Upper lobe of left lung (tissue), 4 donors: ENCODE measurements at regions not wholly inside any gene's neighbourhood (a gene's known extent, or its start where the extent isn't known, plus 50 kb on each side); places are given as distances from the start of the nearest gene placed in this dataset.

Source experiments
- EP300 ChIP-seq, 4 donors: sonication (generic); formaldehyde crosslinking; IDR thresholded peaks; one replicate each; pipeline ENCODE4 v1.5.1; 2017; ENCODE audit warnings: antibody characterized with exemption in 4 of 4, control low read depth in 2 of 4
- POLR2A ChIP-seq, 4 donors: fragments of 450-650 bp; IDR thresholded peaks; one replicate each; pipeline ENCODE4 v1.5.1; 2016 to 2017; ENCODE audit warnings: antibody characterized with exemption in 4 of 4, mild to moderate bottlenecking in 2 of 4
- POLR2AphosphoS5 ChIP-seq, 2 donors: sonication (generic); formaldehyde crosslinking; IDR thresholded peaks; one replicate each; pipeline ENCODE4 v1.5.1; 2017; ENCODE audit warnings: antibody characterized with exemption in 2 of 2
- TF ChIP-seq, protein P1 (sequence below), 6 experiments: fragments of 450-650 bp in 4 of 6; fragments of 200-600 bp in 2 of 6; sonication (generic) in 2 of 6; IDR thresholded peaks; one replicate each; pipeline ENCODE4 v1.5.1; 2016 to 2019; ENCODE audit warnings: antibody characterized with exemption in 6 of 6

DNA sequence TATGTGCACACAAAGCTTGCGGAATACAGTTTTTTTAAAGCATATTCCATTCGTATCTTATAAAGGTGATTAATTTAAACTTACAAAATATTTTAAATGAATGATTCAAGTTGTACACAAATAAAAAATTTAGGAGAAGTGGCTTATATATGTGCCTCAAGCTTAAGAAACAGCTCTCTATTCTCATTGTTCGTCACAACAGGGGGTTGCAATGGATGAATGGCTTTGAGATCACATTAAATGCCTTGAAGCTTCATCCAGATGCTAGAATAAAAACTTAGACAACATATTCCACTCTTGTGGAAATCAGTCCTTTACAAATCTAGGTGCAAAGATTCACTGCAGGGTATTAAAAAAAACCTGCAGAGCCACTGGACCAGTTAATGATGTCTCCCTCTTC is 303.9 kb upstream of the LRFN5 start:
- TF ChIP-seq, protein P1, sequence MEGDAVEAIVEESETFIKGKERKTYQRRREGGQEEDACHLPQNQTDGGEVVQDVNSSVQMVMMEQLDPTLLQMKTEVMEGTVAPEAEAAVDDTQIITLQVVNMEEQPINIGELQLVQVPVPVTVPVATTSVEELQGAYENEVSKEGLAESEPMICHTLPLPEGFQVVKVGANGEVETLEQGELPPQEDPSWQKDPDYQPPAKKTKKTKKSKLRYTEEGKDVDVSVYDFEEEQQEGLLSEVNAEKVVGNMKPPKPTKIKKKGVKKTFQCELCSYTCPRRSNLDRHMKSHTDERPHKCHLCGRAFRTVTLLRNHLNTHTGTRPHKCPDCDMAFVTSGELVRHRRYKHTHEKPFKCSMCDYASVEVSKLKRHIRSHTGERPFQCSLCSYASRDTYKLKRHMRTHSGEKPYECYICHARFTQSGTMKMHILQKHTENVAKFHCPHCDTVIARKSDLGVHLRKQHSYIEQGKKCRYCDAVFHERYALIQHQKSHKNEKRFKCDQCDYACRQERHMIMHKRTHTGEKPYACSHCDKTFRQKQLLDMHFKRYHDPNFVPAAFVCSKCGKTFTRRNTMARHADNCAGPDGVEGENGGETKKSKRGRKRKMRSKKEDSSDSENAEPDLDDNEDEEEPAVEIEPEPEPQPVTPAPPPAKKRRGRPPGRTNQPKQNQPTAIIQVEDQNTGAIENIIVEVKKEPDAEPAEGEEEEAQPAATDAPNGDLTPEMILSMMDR (IDR thresholded peaks at IDR 0.05), result no peak
- TF ChIP-seq EP300 (IDR thresholded peaks at IDR 0.05) (no peak), POLR2A (IDR thresholded peaks at IDR 0.05) (no peak), POLR2AphosphoS5 (IDR thresholded peaks at IDR 0.05) (no peak)
